Dermis microvascular lymphatic vessel endothelial cell (primary cell): ENCODE measurements at regions not wholly inside any gene's neighbourhood (a gene's known extent, or its start where the extent isn't known, plus 50 kb on each side); places are given as distances from the start of the nearest gene placed in this dataset.
"Not testable (repeated sequence)": the region's sequence is repeated elsewhere in the genome, so short reads cannot be mapped to it uniquely, and the experiment has no call there.

Experiments used
- DNase-seq, 2 donors: peaks; one replicate each; pipeline versions ENCODE4 v3.0.0 to v3.0.0-alpha.2; 2010; ENCODE audit warnings: low read depth in 2 of 2

- not testable (repeated sequence) for DNase-seq
Observed at GRCh38 chr5:43824325-43824964, 221.5 kb downstream of the NNT start.

GRCh38 chr5:43818394-43818793, 215.4 kb downstream of the NNT start:
- not testable (repeated sequence) for DNase-seq

- DNase-seq: no peak
Observed at GRCh38 chr5:43815497-43815896, 212.5 kb downstream of the NNT start.

- DNase-seq: no peak
Observed at GRCh38 chr5:43804723-43805122, 201.7 kb downstream of the NNT start.

- no peak for DNase-seq
Observed at GRCh38 chr5:43804041-43804440, 201.1 kb downstream of the NNT start.

GRCh38 chr5:43802651-43803050, 199.7 kb downstream of the NNT start:
- DNase-seq: no peak

GRCh38 chr5:43802119-43802518, 199.1 kb downstream of the NNT start:
- DNase-seq: no peak

- no peak for DNase-seq
Observed at GRCh38 chr5:43798740-43799139, 195.8 kb downstream of the NNT start.

- DNase-seq: not testable (repeated sequence)
Observed at GRCh38 chr5:43791880-43792279, 188.9 kb downstream of the NNT start.

GRCh38 chr5:43785198-43785597, 182.2 kb downstream of the NNT start:
- DNase-seq: no peak

- no peak for DNase-seq
Observed at GRCh38 chr5:43780586-43780985, 177.6 kb downstream of the NNT start.

GRCh38 chr5:43774881-43775399, 172.0 kb downstream of the NNT start:
- DNase-seq: no peak

- peak; percentile 25 to 47 for DNase-seq
Observed at GRCh38 chr5:43773478-43773844, 170.5 kb downstream of the NNT start.

- DNase-seq: peak; percentile 62 to 64
Observed at GRCh38 chr5:43772764-43773477, 169.9 kb downstream of the NNT start.

- no peak for DNase-seq
Observed at GRCh38 chr5:43772458-43772763, 169.4 kb downstream of the NNT start.

GRCh38 chr5:43771611-43772031, 168.6 kb downstream of the NNT start:
- DNase-seq: peak in 1 of 2 donors; percentile 3

- DNase-seq: peak; percentile 53 to 85
Observed at GRCh38 chr5:43769571-43770355, 166.8 kb downstream of the NNT start.
